ENCODE measurements at regions not wholly inside any gene's neighbourhood (a gene's known extent, or its start where the extent isn't known, plus 50 kb on each side); places are given as distances from the start of the nearest gene placed in this dataset.
"Not testable (repeated sequence)": the region's sequence is repeated elsewhere in the genome, so short reads cannot be mapped to it uniquely, and the experiment has no call there.

GRCh38 chr3:56952061-56952460, 108.4 kb upstream of the SPATA12 start:
- H3K4me3 Mint-ChIP-seq (ENCODE audit: unreplicated experiment), result no peak overlapping the region
- no peaks in the 10 kb centered on the region for H3K36me3 Mint-ChIP-seq (ENCODE audit: insufficient read depth, unreplicated experiment)
- H3K27ac Mint-ChIP-seq (ENCODE audit: low read depth, unreplicated experiment), result no peak overlapping the region
- POLR2A ChIA-PET, result interaction anchor here (1.3 kb wide), 1 partner anchor 8 kb away, joined by 3 read pairs; no protein-coding TSS in a partner anchor
- no peaks in the 10 kb centered on the region for H3K4me1 Mint-ChIP-seq (ENCODE audit: insufficient read depth, unreplicated experiment)
- H3K27me3 Mint-ChIP-seq (ENCODE audit: insufficient read depth, unreplicated experiment), result no peaks in the 10 kb centered on the region
- no peaks in the 10 kb centered on the region for H3K9me3 Mint-ChIP-seq (ENCODE audit: unreplicated experiment)
- CTCF ChIA-PET, result no interaction called here
- DNase-seq (ENCODE audit: unreplicated experiment), result no peak
- no peak for TF ChIP-seq CTCF (IDR thresholded peaks at IDR 0.05; ENCODE audit: unreplicated experiment)
- intact Hi-C loops (cut with micrococcal nuclease), result no loop called here
- no TSS peak for BruUV-seq (replicated peaks)

GRCh38 chr3:56951366-56951765, 109.1 kb upstream of the SPATA12 start:
- Mint-ChIP-seq H3K4me3 (ENCODE audit: unreplicated experiment) (no peak overlapping the region), H3K27me3 (ENCODE audit: insufficient read depth, unreplicated experiment) (no peaks in the 10 kb centered on the region), H3K36me3 (ENCODE audit: insufficient read depth, unreplicated experiment) (no peaks in the 10 kb centered on the region), H3K4me1 (ENCODE audit: insufficient read depth, unreplicated experiment) (no peaks in the 10 kb centered on the region), H3K27ac (ENCODE audit: low read depth, unreplicated experiment) (no peak overlapping the region), H3K9me3 (ENCODE audit: unreplicated experiment) (peaks cover 3% of the 10 kb centered on the region)
- no peak for DNase-seq (ENCODE audit: unreplicated experiment)
- ChIA-PET CTCF (no interaction called here), POLR2A (interaction anchor here (1.3 kb wide), 1 partner anchor 9 kb away, joined by 3 read pairs; no protein-coding TSS in a partner anchor)
- intact Hi-C loops (cut with micrococcal nuclease), result no loop called here
- no TSS peak for BruUV-seq (replicated peaks)
- no peak for TF ChIP-seq CTCF (IDR thresholded peaks at IDR 0.05; ENCODE audit: unreplicated experiment)

DNA sequence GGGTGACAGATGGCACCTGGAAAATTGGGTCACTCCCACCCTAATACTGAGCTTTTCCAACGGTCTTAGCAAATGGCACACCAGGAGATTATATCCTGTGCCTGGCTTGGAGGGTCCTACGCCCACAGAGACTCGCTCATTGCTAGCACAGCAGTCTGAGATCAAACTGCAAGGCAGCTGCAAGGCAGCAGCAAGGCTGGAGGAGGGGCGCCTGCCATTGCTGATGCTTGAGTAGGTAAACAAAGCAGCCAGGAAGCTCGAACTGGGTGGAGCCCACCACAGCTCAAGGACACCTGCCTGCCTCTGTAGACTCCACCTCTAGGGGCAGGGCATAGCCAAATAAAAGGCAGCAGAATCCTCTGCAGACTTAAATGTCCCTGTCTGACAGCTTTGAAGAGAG, 115.1 kb upstream of the SPATA12 start:
- H3K27me3 Mint-ChIP-seq (ENCODE audit: insufficient read depth, unreplicated experiment); BruUV-seq (replicated peaks); POLR2A ChIA-PET; H3K4me3 Mint-ChIP-seq (ENCODE audit: unreplicated experiment); H3K9me3 Mint-ChIP-seq (ENCODE audit: unreplicated experiment); H3K27ac Mint-ChIP-seq (ENCODE audit: low read depth, unreplicated experiment); H3K36me3 Mint-ChIP-seq (ENCODE audit: insufficient read depth, unreplicated experiment); intact Hi-C loops (cut with micrococcal nuclease); CTCF ChIA-PET; DNase-seq (ENCODE audit: unreplicated experiment); H3K4me1 Mint-ChIP-seq (ENCODE audit: insufficient read depth, unreplicated experiment): not testable (repeated sequence)

GRCh38 chr3:56942523-56942922, 117.9 kb upstream of the SPATA12 start:
- ChIA-PET POLR2A (no interaction called here), CTCF (interaction anchor here (0.6 kb wide), 1 partner anchor 227 kb away, joined by 3 read pairs; no protein-coding TSS in a partner anchor)
- DNase-seq (ENCODE audit: unreplicated experiment), result no peak
- H3K27ac Mint-ChIP-seq (ENCODE audit: low read depth, unreplicated experiment), result no peak overlapping the region
- H3K27me3 Mint-ChIP-seq (ENCODE audit: insufficient read depth, unreplicated experiment), result no peaks in the 10 kb centered on the region
- H3K9me3 Mint-ChIP-seq (ENCODE audit: unreplicated experiment), result peaks cover 8% of the 10 kb centered on the region
- intact Hi-C loops (cut with micrococcal nuclease), result no loop called here
- BruUV-seq (replicated peaks), result no TSS peak
- no peak for TF ChIP-seq CTCF (IDR thresholded peaks at IDR 0.05; ENCODE audit: unreplicated experiment)
- H3K4me1 Mint-ChIP-seq (ENCODE audit: insufficient read depth, unreplicated experiment), result no peaks in the 10 kb centered on the region
- no peak overlapping the region for H3K4me3 Mint-ChIP-seq (ENCODE audit: unreplicated experiment)
- H3K36me3 Mint-ChIP-seq (ENCODE audit: insufficient read depth, unreplicated experiment), result no peaks in the 10 kb centered on the region

DNA sequence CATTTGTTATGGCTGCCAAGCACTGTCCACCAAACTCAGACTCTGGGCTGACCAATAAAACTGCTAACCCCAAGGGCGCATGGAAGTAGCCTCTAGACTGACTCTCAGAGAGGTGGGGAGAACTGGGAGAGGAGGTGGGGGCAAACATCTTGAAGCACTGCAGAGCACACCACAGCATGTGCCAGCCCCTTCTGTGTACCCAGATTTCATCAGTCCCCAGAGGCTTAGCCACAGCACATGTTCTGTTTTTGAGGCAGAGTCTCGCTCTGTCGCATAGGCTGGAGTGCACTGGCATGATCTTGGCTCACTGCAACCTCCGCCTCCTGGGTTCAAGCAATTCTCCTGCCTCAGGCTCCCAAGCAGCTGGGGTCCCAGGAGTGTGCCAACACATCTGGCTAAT, 119.5 kb upstream of the SPATA12 start:
- Mint-ChIP-seq H3K27ac (ENCODE audit: low read depth, unreplicated experiment) (no peak overlapping the region), H3K36me3 (ENCODE audit: insufficient read depth, unreplicated experiment) (no peaks in the 10 kb centered on the region), H3K27me3 (ENCODE audit: insufficient read depth, unreplicated experiment) (no peaks in the 10 kb centered on the region), H3K4me1 (ENCODE audit: insufficient read depth, unreplicated experiment) (no peaks in the 10 kb centered on the region), H3K4me3 (ENCODE audit: unreplicated experiment) (no peak overlapping the region), H3K9me3 (ENCODE audit: unreplicated experiment) (peaks cover under 1% of the 10 kb centered on the region)
- DNase-seq (ENCODE audit: unreplicated experiment), result no peak
- CTCF ChIA-PET, result no interaction called here
- intact Hi-C loops (cut with micrococcal nuclease), result no loop called here
- POLR2A ChIA-PET, result no interaction called here
- TF ChIP-seq CTCF (IDR thresholded peaks at IDR 0.05; ENCODE audit: unreplicated experiment), result no peak
- BruUV-seq (replicated peaks), result no TSS peak
